Vagina (tissue), 2 donors: ENCODE measurements at regions not wholly inside any gene's neighbourhood (a gene's known extent, or its start where the extent isn't known, plus 50 kb on each side); places are given as distances from the start of the nearest gene placed in this dataset.

ENCODE experiments used
- DNase-seq, 2 donors: peaks; one replicate each; pipeline ENCODE4 v3.0.0-alpha.2; 2017; ENCODE audit errors: extremely low spot score in 2 of 2
- H3K27ac ChIP-seq: fragments of 200-600 bp; sonication (generic); one replicate; pipeline ENCODE4 v1.5.1; 2019
- H3K27me3 ChIP-seq: fragments of 200-600 bp; sonication (generic); one replicate; pipeline ENCODE4 v1.5.1; 2019
- H3K36me3 ChIP-seq, 2 donors: fragments of 200-600 bp; sonication (generic); one replicate each; pipeline ENCODE4 v1.5.1; 2017 to 2019
- H3K4me1 ChIP-seq: fragments of 200-600 bp; sonication (generic); one replicate; pipeline ENCODE4 v1.5.1; 2019
- H3K4me3 ChIP-seq, 2 donors: fragments of 200-600 bp; sonication (generic); 1 replicate in 1 of 2; 2 replicates in 1 of 2; pipeline ENCODE4 v1.5.1; 2016 to 2019
- H3K9me3 ChIP-seq: fragments of 200-600 bp; sonication (generic); one replicate; pipeline ENCODE4 v1.5.1; 2019
- POLR2A ChIP-seq, 2 donors: fragments of 450-650 bp; IDR thresholded peaks; one replicate each; pipeline ENCODE4 v1.6.1; 2017; ENCODE audit warnings: antibody characterized with exemption in 2 of 2, mild to moderate bottlenecking in 2 of 2, moderate library complexity in 2 of 2
- POLR2AphosphoS5 ChIP-seq, 2 donors: sonication (generic); formaldehyde crosslinking; IDR thresholded peaks; one replicate each; pipeline ENCODE4 v1.9.0; 2017; ENCODE audit warnings: antibody characterized with exemption in 2 of 2, mild to moderate bottlenecking in 2 of 2, low read depth in 1 of 2; ENCODE audit not compliant: insufficient read depth in 1 of 2
- intact Hi-C: fragments of 100-400 bp; cut with DNase I; formaldehyde crosslinking; loops from one replicate; pipeline ENCODE4 v1.15.1; 2023
- TF ChIP-seq, protein P1 (sequence below), 3 experiments: fragments of 450-650 bp in 2 of 3; fragments of 200-600 bp in 1 of 3; sonication (generic) in 1 of 3; IDR thresholded peaks; one replicate each; pipeline ENCODE4 v1.5.1; 2017 to 2019; ENCODE audit warnings: antibody characterized with exemption in 3 of 3, mild to moderate bottlenecking in 2 of 3, moderate library complexity in 2 of 3

DNA sequence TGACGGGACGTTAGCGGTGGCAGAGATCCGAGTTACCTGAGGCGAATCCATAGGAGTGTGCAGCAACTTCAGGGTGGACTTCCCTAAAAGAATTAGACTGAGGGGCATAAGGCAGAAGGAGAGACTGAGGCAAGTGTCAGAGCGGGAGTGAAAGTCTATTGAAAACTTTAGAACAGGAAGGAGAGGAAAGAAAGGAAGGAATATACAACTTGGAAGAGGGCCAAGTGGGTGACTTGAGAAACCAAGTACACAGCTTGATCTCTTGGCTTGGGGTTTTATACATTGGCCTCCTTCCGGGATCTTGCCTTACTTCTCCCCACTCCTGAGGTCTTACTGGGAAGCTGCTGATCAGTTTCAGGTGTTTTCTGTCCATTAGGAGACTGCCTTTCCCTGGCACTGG lies 84.9 kb downstream of the SNX18 start:
- H3K27ac ChIP-seq = no peak overlapping the region
- intact Hi-C loops = no loop called here

DNA sequence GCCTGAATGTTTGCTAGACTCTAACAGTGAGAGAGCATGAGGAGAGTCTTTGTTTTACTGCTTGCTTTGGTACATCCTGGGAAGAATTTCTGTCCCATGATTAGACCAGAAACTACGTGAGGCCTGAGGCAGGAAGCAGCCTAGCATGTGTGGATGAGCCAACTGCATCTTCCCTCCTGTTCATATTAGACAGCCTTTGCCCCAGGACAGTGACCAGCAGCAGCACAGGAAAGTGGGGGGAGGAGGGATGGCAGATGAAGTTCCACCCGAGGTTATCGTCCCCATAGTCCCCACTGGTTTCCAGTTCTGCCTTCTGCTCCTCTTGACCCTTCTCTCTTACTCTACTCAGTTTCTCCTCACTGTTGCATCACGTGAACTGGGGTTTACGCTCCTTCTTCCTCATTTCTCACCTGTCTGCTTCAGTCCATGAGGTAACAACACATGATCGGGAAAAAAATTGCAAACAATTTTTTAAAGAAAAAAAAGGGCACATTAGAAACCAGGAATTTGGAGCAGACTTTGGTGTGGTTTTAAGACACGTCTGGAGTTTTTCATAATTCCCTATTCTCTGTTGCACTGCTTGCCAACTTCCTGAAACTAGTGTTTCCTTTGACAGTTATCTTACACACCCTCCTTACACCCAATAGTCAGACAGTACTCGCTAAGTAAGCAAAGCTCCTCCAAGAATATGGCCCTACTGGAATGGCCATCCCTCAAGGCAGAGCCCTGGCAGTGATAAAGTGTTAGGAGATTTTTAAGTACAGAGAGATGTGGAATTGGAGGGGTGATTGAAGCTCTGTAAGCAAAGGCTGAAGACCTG lies 84.1 kb downstream of the SNX18 start:
- TF ChIP-seq POLR2A (IDR thresholded peaks at IDR 0.05) (no peak), POLR2AphosphoS5 (IDR thresholded peaks at IDR 0.05; ENCODE audit: insufficient read depth in 1 of 2, low read depth in 1 of 2) (no peak)
- TF ChIP-seq, protein P1, sequence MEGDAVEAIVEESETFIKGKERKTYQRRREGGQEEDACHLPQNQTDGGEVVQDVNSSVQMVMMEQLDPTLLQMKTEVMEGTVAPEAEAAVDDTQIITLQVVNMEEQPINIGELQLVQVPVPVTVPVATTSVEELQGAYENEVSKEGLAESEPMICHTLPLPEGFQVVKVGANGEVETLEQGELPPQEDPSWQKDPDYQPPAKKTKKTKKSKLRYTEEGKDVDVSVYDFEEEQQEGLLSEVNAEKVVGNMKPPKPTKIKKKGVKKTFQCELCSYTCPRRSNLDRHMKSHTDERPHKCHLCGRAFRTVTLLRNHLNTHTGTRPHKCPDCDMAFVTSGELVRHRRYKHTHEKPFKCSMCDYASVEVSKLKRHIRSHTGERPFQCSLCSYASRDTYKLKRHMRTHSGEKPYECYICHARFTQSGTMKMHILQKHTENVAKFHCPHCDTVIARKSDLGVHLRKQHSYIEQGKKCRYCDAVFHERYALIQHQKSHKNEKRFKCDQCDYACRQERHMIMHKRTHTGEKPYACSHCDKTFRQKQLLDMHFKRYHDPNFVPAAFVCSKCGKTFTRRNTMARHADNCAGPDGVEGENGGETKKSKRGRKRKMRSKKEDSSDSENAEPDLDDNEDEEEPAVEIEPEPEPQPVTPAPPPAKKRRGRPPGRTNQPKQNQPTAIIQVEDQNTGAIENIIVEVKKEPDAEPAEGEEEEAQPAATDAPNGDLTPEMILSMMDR (IDR thresholded peaks at IDR 0.05) = no peak
- Histone ChIP-seq H3K36me3 (no peaks in the 10 kb centered on the region), H3K4me1 (peaks cover 9% of the 10 kb centered on the region), H3K4me3 (no peak overlapping the region), H3K9me3 (no peaks in the 10 kb centered on the region), H3K27ac (no peak overlapping the region), H3K27me3 (no peaks in the 10 kb centered on the region)
- no peak for DNase-seq
- intact Hi-C loops = no loop called here

More for the DNA sequence above, 84.9 kb downstream of the SNX18 start:
- H3K36me3 ChIP-seq = no peaks in the 10 kb centered on the region
- no peak for DNase-seq
- peaks cover 9% of the 10 kb centered on the region for H3K4me1 ChIP-seq
- H3K27me3 ChIP-seq = no peaks in the 10 kb centered on the region
- H3K9me3 ChIP-seq = no peaks in the 10 kb centered on the region
- no peak for TF ChIP-seq POLR2A (IDR thresholded peaks at IDR 0.05)
- TF ChIP-seq POLR2AphosphoS5 (IDR thresholded peaks at IDR 0.05; ENCODE audit: insufficient read depth in 1 of 2, low read depth in 1 of 2) = no peak
- TF ChIP-seq, protein P1 (IDR thresholded peaks at IDR 0.05) = no peak
- no peak overlapping the region for H3K4me3 ChIP-seq
